ENCODE measurements at regions not wholly inside any gene's neighbourhood (a gene's known extent, or its start where the extent isn't known, plus 50 kb on each side); places are given as distances from the start of the nearest gene placed in this dataset.

DNA sequence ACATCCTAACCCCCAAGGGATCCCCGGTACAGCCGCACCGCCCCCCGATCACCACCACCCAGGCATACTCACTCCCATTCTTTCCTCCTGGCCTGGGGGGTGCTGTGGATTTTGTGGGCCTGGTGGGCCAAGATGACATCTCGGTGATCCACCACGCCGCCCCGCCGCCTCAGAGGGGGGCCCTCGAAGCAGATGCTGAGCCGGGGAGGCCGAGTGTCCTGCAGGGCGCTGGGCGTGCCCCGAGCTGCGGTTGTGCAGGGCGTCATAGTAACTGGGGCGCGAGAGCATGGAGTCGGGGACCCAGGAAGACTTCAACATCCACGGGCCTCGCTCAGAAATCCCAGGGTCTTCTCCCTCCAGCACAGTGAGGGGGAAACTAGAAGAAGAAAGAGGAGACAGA lies 93.4 kb upstream of the CACNA1A start:
- Histone ChIP-seq H3K79me2 (ENCODE audit: insufficient read depth, low read length) (no peaks in the 10 kb centered on the region), H2AFZ (ENCODE audit: low read length) (no peak overlapping the region), H3K9me3 (ENCODE audit: low read length) (no peaks in the 10 kb centered on the region), H4K20me1 (ENCODE audit: insufficient read depth, low read length) (no peaks in the 10 kb centered on the region), H3K36me3 (replicated peaks in 1 of 2; ENCODE audit: control insufficient read depth in 1 of 2, insufficient read depth in 2 of 2, low read length in 2 of 2) (no peaks in the 10 kb centered on the region), H3K4me2 (ENCODE audit: low read depth, low read length) (no peak overlapping the region), H3K27ac (ENCODE audit: extremely low read length, insufficient read depth, low read length) (no peak overlapping the region), H3K4me1 (ENCODE audit: insufficient read depth, low read length) (no peaks in the 10 kb centered on the region), H3K9ac (ENCODE audit: insufficient read depth, low read depth, low read length) (no peak overlapping the region), H3K27me3 (ENCODE audit: control insufficient read depth in 1 of 2, insufficient read depth in 2 of 2, low read length in 2 of 2) (peaks cover 1 to 10% of the 10 kb centered on the region in 2 experiments; a peak in 2 of 5 replicates), H3K4me3 (replicated peaks in 1 of 3; ENCODE audit: insufficient read depth in 1 of 3, low read depth in 2 of 3, low read length in 3 of 3) (no peak overlapping the region)
- FAIRE-seq (no peak), ATAC-seq (no peak), DNase-seq (ENCODE audit: low spot score) (no peak)
- no TSS peak for BruUV-seq (replicated peaks)
- ChIA-PET CTCF (ENCODE audit: low intra/inter-chr PET ratio, low total read pairs) (no interaction called here), POLR2A (no interaction called here)
- 31% methylated on average over 22 of the region's 22 CpGs for WGBS (ENCODE audit: low lambda C conversion rate)
- intact Hi-C loops (cut with micrococcal nuclease; ENCODE audit: unreplicated experiment) (loop anchor here (5.0 kb wide), 1 partner anchor 263 kb away; no protein-coding TSS in a partner anchor), in situ Hi-C loops (cut with HindIII; ENCODE audit: extremely low pct_ligation_motif_present, low pct_unique_long_range_greater_than_20kb) (loop anchor here (10.0 kb wide), 1 partner anchor 275 kb away; the partner anchor contains the start of gene NANOS3)
- TF ChIP-seq MZF1 (CRISPR knock-in tag; IDR thresholded peaks at IDR 0.05; ENCODE audit: borderline replicate concordance) (no peak), ZNF383 (CRISPR knock-in tag; IDR thresholded peaks at IDR 0.05; ENCODE audit: borderline replicate concordance) (no peak), NPAS2 (CRISPR knock-in tag; IDR thresholded peaks at IDR 0.05; ENCODE audit: borderline replicate concordance) (no peak), YEATS4 (CRISPR knock-in tag; IDR thresholded peaks at IDR 0.05; ENCODE audit: borderline replicate concordance) (no peak), CCAR2 (optimal IDR thresholded peaks at IDR 0.05; ENCODE audit: low read depth, low read length) (no peak), HNF4A (CRISPR knock-in tag; IDR thresholded peaks at IDR 0.05) (no peak), TAF15 (IDR thresholded peaks at IDR 0.05; ENCODE audit: low read depth, low read length, poor library complexity, severe bottlenecking) (no peak), KLF13 (CRISPR knock-in tag; IDR thresholded peaks at IDR 0.05) (no peak), DMAP1 (CRISPR knock-in tag; IDR thresholded peaks at IDR 0.05) (no peak)
- TF ChIP-seq, protein P1, sequence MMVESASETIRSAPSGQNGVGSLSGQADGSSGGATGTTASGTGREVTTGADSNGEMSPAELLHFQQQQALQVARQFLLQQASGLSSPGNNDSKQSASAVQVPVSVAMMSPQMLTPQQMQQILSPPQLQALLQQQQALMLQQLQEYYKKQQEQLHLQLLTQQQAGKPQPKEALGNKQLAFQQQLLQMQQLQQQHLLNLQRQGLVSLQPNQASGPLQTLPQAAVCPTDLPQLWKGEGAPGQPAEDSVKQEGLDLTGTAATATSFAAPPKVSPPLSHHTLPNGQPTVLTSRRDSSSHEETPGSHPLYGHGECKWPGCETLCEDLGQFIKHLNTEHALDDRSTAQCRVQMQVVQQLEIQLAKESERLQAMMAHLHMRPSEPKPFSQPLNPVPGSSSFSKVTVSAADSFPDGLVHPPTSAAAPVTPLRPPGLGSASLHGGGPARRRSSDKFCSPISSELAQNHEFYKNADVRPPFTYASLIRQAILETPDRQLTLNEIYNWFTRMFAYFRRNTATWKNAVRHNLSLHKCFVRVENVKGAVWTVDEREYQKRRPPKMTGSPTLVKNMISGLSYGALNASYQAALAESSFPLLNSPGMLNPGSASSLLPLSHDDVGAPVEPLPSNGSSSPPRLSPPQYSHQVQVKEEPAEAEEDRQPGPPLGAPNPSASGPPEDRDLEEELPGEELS (CRISPR knock-in tag; IDR thresholded peaks at IDR 0.05) = no peak
- TF ChIP-seq, protein P2, sequence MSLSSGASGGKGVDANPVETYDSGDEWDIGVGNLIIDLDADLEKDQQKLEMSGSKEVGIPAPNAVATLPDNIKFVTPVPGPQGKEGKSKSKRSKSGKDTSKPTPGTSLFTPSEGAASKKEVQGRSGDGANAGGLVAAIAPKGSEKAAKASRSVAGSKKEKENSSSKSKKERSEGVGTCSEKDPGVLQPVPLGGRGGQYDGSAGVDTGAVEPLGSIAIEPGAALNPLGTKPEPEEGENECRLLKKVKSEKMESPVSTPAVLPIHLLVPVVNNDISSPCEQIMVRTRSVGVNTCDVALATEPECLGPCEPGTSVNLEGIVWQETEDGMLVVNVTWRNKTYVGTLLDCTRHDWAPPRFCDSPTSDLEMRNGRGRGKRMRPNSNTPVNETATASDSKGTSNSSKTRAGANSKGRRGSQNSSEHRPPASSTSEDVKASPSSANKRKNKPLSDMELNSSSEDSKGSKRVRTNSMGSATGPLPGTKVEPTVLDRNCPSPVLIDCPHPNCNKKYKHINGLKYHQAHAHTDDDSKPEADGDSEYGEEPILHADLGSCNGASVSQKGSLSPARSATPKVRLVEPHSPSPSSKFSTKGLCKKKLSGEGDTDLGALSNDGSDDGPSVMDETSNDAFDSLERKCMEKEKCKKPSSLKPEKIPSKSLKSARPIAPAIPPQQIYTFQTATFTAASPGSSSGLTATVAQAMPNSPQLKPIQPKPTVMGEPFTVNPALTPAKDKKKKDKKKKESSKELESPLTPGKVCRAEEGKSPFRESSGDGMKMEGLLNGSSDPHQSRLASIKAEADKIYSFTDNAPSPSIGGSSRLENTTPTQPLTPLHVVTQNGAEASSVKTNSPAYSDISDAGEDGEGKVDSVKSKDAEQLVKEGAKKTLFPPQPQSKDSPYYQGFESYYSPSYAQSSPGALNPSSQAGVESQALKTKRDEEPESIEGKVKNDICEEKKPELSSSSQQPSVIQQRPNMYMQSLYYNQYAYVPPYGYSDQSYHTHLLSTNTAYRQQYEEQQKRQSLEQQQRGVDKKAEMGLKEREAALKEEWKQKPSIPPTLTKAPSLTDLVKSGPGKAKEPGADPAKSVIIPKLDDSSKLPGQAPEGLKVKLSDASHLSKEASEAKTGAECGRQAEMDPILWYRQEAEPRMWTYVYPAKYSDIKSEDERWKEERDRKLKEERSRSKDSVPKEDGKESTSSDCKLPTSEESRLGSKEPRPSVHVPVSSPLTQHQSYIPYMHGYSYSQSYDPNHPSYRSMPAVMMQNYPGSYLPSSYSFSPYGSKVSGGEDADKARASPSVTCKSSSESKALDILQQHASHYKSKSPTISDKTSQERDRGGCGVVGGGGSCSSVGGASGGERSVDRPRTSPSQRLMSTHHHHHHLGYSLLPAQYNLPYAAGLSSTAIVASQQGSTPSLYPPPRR (CRISPR knock-in tag; IDR thresholded peaks at IDR 0.05; ENCODE audit: borderline replicate concordance) = no peak
- TF ChIP-seq, protein P3, sequence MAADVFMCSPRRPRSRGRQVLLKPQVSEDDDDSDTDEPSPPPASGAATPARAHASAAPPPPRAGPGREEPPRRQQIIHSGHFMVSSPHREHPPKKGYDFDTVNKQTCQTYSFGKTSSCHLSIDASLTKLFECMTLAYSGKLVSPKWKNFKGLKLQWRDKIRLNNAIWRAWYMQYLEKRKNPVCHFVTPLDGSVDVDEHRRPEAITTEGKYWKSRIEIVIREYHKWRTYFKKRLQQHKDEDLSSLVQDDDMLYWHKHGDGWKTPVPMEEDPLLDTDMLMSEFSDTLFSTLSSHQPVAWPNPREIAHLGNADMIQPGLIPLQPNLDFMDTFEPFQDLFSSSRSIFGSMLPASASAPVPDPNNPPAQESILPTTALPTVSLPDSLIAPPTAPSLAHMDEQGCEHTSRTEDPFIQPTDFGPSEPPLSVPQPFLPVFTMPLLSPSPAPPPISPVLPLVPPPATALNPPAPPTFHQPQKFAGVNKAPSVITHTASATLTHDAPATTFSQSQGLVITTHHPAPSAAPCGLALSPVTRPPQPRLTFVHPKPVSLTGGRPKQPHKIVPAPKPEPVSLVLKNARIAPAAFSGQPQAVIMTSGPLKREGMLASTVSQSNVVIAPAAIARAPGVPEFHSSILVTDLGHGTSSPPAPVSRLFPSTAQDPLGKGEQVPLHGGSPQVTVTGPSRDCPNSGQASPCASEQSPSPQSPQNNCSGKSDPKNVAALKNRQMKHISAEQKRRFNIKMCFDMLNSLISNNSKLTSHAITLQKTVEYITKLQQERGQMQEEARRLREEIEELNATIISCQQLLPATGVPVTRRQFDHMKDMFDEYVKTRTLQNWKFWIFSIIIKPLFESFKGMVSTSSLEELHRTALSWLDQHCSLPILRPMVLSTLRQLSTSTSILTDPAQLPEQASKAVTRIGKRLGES (CRISPR knock-in tag; IDR thresholded peaks at IDR 0.05; ENCODE audit: borderline replicate concordance) = no peak

Data from HepG2 (cell line).